HCT116 (cell line): ENCODE measurements at regions not wholly inside any gene's neighbourhood (a gene's known extent, or its start where the extent isn't known, plus 50 kb on each side); places are given as distances from the start of the nearest gene placed in this dataset.

Source experiments
- CBX3 ChIP-seq: IDR thresholded peaks from 2 replicates; pipeline ENCODE4 v1.6.1; 2012; ENCODE audit warnings: low read depth
- CTCF ChIP-seq, 3 experiments: fragments of 200-600 bp in 1 of 3; sonication (generic) in 1 of 3; IDR thresholded peaks in 2 of 3; conservative IDR thresholded peaks in 1 of 3; 2 replicates each; pipeline ENCODE4 v1.5.1; 2012 to 2017; ENCODE audit warnings: low read depth in 2 of 3, low read length in 2 of 3, antibody characterized with exemption in 1 of 3, borderline replicate concordance in 1 of 3, control low read depth in 1 of 3, mild to moderate bottlenecking in 1 of 3, mixed read lengths in 1 of 3, mixed run types in 1 of 3, moderate library complexity in 1 of 3; ENCODE audit not compliant: insufficient read depth in 1 of 3
- ELF1 ChIP-seq: IDR thresholded peaks from 2 replicates; pipeline ENCODE4 v1.6.1; 2012; ENCODE audit warnings: low read depth, borderline replicate concordance
- POLR2AphosphoS5 ChIP-seq: IDR thresholded peaks from 2 replicates; pipeline ENCODE4 v1.6.1; 2011; ENCODE audit warnings: mild to moderate bottlenecking, low read depth, low read length, moderate library complexity

GRCh38 chr9:115815786-115816185 is 337.8 kb upstream of the PAPPA start:
- no peak for TF ChIP-seq CTCF (IDR thresholded peaks at IDR 0.05 in 2 of 3, conservative IDR thresholded peaks at IDR 0.05 in 1 of 3; ENCODE audit: borderline replicate concordance in 1 of 3, insufficient read depth in 1 of 3, low read depth in 2 of 3, low read length in 2 of 3)
- no peak for TF ChIP-seq CBX3
- no peak for TF ChIP-seq ELF1
- TF ChIP-seq POLR2AphosphoS5, result no peak
